ENCODE measurements at regions not wholly inside any gene's neighbourhood (a gene's known extent, or its start where the extent isn't known, plus 50 kb on each side); places are given as distances from the start of the nearest gene placed in this dataset.
"Not testable (repeated sequence)": the region's sequence is repeated elsewhere in the genome, so short reads cannot be mapped to it uniquely, and the experiment has no call there.

- TF ChIP-seq POLR2AphosphoS5 (IDR thresholded peaks at IDR 0.05; ENCODE audit: low read depth, low read length) (no peak), POLR2A (IDR thresholded peaks at IDR 0.05; ENCODE audit: low read depth, low read length) (no peak), TAF1 (IDR thresholded peaks at IDR 0.05; ENCODE audit: borderline replicate concordance, low read depth, low read length) (no peak)
- DNase-seq (ENCODE audit: insufficient read length) (no peak), FAIRE-seq (no peak)
These were observed 286.1 kb upstream of the USP25 start for GRCh38 chr21:15443740-15444117.

GRCh38 chr21:15444118-15444960 is 285.4 kb upstream of the USP25 start:
- TF ChIP-seq POLR2A (IDR thresholded peaks at IDR 0.05; ENCODE audit: low read depth, low read length) (no peak), POLR2AphosphoS5 (IDR thresholded peaks at IDR 0.05; ENCODE audit: low read depth, low read length) (no peak), TAF1 (IDR thresholded peaks at IDR 0.05; ENCODE audit: borderline replicate concordance, low read depth, low read length) (no peak)
- FAIRE-seq (no peak), DNase-seq (ENCODE audit: insufficient read length) (no peak)

GRCh38 chr21:15445327-15445726 is 284.5 kb upstream of the USP25 start:
- FAIRE-seq (peak; percentile 60), DNase-seq (ENCODE audit: insufficient read length) (no peak)
- TF ChIP-seq POLR2A (IDR thresholded peaks at IDR 0.05; ENCODE audit: low read depth, low read length) = no peak
- no peak for TF ChIP-seq POLR2AphosphoS5 (IDR thresholded peaks at IDR 0.05; ENCODE audit: low read depth, low read length)
- no peak for TF ChIP-seq TAF1 (IDR thresholded peaks at IDR 0.05; ENCODE audit: borderline replicate concordance, low read depth, low read length)

DNA sequence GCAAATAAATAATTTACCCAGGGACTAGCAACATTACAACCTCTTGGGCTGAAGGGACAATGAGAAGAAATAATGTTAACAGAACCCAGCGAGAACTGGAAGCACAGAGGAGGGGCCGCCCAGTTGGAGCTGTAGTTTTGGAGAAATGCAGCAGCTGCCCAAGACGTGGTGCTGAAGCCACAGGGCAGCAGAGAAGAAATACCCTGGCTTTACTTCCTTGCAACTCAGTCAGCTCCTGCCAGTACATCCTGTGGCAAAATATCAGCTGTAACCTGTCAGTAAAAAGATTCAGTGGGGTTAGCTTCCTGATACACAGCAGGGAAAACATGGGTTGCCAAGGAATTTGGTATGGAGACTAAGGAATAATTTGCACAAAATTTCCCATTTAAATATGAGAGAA is 283.6 kb upstream of the USP25 start:
- FAIRE-seq = no peak
- TF ChIP-seq TAF1 (IDR thresholded peaks at IDR 0.05; ENCODE audit: borderline replicate concordance, low read depth, low read length) (no peak), POLR2A (IDR thresholded peaks at IDR 0.05; ENCODE audit: low read depth, low read length) (no peak), POLR2AphosphoS5 (IDR thresholded peaks at IDR 0.05; ENCODE audit: low read depth, low read length) (no peak)
- no peak for DNase-seq (ENCODE audit: insufficient read length)

DNA sequence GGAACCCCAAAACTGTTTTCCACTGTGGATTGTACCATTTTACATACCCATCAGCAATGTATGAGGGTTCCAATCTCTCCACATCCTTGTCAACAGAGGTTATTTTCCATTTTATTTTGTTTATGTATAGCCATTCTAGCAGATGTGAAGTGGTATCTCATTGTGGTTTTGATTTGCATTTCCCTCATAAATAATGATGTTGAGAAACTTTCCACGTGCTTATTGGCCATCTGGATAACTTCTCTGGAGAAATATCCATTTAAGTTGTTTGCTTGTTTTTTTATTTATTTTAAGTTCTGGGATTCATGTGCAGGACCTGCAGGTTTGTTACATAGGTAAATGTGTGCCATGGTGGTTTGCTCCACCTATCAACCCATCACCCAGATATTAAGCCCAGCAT is 280.2 kb upstream of the USP25 start:
- FAIRE-seq (no peak), DNase-seq (ENCODE audit: insufficient read length) (no peak)
- TF ChIP-seq POLR2AphosphoS5 (IDR thresholded peaks at IDR 0.05; ENCODE audit: low read depth, low read length) (no peak), TAF1 (IDR thresholded peaks at IDR 0.05; ENCODE audit: borderline replicate concordance, low read depth, low read length) (no peak), POLR2A (IDR thresholded peaks at IDR 0.05; ENCODE audit: low read depth, low read length) (no peak)

DNA sequence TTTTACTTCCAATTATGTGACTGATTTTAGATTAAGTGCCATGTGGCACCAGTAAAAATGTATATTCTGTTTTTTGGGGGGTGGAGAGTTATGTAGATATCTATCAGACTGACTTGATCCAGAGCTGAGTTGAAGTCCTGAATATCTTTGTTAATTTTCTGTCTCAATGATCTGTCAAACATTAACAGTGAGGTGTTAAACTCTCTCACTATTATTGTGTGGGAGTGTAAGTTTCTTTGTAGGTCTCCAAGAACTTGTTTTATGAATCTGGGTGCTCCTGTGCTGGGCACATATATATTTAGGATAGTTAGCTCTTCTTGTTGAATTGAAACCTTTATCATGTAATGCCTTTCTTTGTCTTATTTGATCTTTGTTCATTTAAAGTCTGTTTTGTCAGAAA is 276.5 kb upstream of the USP25 start:
- FAIRE-seq (no peak), DNase-seq (ENCODE audit: insufficient read length) (no peak)
- no peak for TF ChIP-seq POLR2AphosphoS5 (IDR thresholded peaks at IDR 0.05; ENCODE audit: low read depth, low read length)
- no peak for TF ChIP-seq TAF1 (IDR thresholded peaks at IDR 0.05; ENCODE audit: borderline replicate concordance, low read depth, low read length)
- no peak for TF ChIP-seq POLR2A (IDR thresholded peaks at IDR 0.05; ENCODE audit: low read depth, low read length)

- DNase-seq (ENCODE audit: insufficient read length); FAIRE-seq: not testable (repeated sequence)
These were observed 276.0 kb upstream of the USP25 start for GRCh38 chr21:15453785-15454184.

DNA sequence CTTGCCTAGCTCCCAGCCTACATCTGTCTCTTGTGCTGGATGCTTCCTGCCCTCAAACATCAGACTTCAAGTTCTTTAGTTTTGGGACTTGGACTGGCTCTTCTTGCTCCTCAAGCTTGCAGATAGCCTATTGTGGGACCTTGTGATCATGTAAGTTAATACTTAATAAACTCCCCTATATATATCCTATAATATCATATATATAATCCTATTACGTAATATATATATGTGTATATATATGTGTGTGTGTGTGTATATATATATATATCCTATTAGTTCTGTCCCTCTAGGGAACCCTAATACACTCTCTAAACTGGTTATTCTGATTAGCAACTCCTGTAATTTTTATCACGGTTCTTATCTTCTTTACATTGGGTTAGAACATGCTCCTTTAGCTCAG is 274.9 kb upstream of the USP25 start:
- FAIRE-seq; DNase-seq (ENCODE audit: insufficient read length): not testable (repeated sequence)

DNA sequence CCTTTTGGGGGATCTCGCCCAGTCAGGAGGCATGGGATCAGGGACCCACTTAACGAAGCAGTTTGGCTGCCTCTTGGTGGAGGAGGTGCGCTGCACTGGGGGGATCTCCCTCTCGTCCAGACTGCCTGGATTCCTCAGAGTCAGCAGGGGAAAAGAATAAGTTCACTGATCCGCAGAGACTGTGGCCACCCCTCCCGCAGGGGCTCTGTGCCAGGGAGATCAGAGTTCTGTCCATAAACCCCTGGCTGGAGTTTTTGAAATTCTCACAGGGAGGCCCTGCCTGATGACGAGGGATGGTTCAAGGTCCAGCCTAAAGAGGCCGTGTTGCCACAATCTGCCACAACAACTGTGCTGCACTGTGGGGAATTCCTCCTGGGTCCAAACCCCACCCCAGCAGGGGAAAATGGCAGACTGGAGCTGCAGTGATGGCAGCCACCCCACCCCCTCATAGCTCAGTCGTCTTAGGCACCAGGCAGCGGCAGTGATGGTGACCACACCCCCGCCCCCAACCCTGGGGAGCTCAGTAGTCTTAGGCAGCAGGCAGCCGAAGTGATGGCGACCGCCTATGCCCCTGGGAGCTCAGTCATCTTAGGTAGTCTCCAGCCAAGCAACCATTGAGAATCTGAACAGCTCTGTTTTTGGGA is 273.8 kb upstream of the USP25 start:
- no peak for TF ChIP-seq TAF1 (IDR thresholded peaks at IDR 0.05; ENCODE audit: borderline replicate concordance, low read depth, low read length)
- TF ChIP-seq POLR2AphosphoS5 (IDR thresholded peaks at IDR 0.05; ENCODE audit: low read depth, low read length) = no peak
- no peak for TF ChIP-seq POLR2A (IDR thresholded peaks at IDR 0.05; ENCODE audit: low read depth, low read length)
- DNase-seq (ENCODE audit: insufficient read length) = no peak
- FAIRE-seq = no peak

GRCh38 chr21:15457965-15458364 is 271.8 kb upstream of the USP25 start:
- DNase-seq (ENCODE audit: insufficient read length) (no peak), FAIRE-seq (no peak)
- TF ChIP-seq POLR2AphosphoS5 (IDR thresholded peaks at IDR 0.05; ENCODE audit: low read depth, low read length) (no peak), POLR2A (IDR thresholded peaks at IDR 0.05; ENCODE audit: low read depth, low read length) (no peak), TAF1 (IDR thresholded peaks at IDR 0.05; ENCODE audit: borderline replicate concordance, low read depth, low read length) (no peak)

- FAIRE-seq = no peak
- TF ChIP-seq POLR2AphosphoS5 (IDR thresholded peaks at IDR 0.05; ENCODE audit: low read depth, low read length) = no peak
- TF ChIP-seq TAF1 (IDR thresholded peaks at IDR 0.05; ENCODE audit: borderline replicate concordance, low read depth, low read length) = no peak
- TF ChIP-seq POLR2A (IDR thresholded peaks at IDR 0.05; ENCODE audit: low read depth, low read length) = no peak
- DNase-seq (ENCODE audit: insufficient read length) = no peak
These were observed 267.7 kb upstream of the USP25 start for GRCh38 chr21:15462092-15462491.

DNA sequence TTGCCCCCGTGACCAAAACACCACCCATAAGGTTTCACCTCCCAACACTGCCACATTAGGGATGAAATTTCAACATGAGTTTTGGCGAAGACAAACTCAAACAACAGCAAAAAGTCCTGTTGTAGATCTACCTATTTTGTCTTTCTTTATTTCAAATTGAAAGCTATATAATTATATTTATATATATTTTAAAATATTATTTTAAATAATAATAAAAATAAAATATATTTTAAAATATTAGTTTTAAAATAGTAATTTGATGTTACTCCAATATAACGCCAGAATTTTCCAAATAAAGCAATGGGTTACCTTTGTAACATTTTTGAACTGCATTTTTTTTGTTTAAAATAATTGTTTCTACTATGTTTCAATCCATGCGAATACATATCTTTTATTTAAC is 263.5 kb upstream of the USP25 start:
- TF ChIP-seq POLR2AphosphoS5 (IDR thresholded peaks at IDR 0.05; ENCODE audit: low read depth, low read length) = no peak
- DNase-seq (ENCODE audit: insufficient read length) (no peak), FAIRE-seq (no peak)

Measured in GM12892 (cell line).